A549 (cell line): ENCODE measurements at regions not wholly inside any gene's neighbourhood (a gene's known extent, or its start where the extent isn't known, plus 50 kb on each side); places are given as distances from the start of the nearest gene placed in this dataset.

ENCODE experiments used
- CTCF ChIP-seq: fragments of >200 bp; sonication (Bioruptor Twin); formaldehyde crosslinking; IDR thresholded peaks from 3 replicates; pipeline ENCODE4 v1.5.1; 2016
- EHMT2 ChIP-seq: fragments of 200-600 bp; sonication (generic); IDR thresholded peaks from 2 replicates; pipeline ENCODE4 v1.6.1; 2016; ENCODE audit warnings: antibody characterized with exemption, low read depth, mild to moderate bottlenecking, moderate library complexity
- MAFK ChIP-seq: fragments of 450-650 bp; IDR thresholded peaks from 2 replicates; pipeline ENCODE4 v1.6.1; 2014; ENCODE audit not compliant: partially characterized antibody
- POLR2A ChIP-seq: IDR thresholded peaks from 2 replicates; pipeline ENCODE4 v1.6.1; 2012; ENCODE audit warnings: mild to moderate bottlenecking, low read length
- POLR2AphosphoS2 ChIP-seq: conservative IDR thresholded peaks from 2 replicates; pipeline ENCODE4 v1.6.1; 2012; ENCODE audit warnings: low read length, improper control_type of control experiment, inconsistent platforms
- REST ChIP-seq: fragments of 200-600 bp; sonication (generic); IDR thresholded peaks from 2 replicates; pipeline ENCODE4 v1.6.1; 2016; ENCODE audit warnings: antibody characterized with exemption, mild to moderate bottlenecking, moderate library complexity

- no peak for TF ChIP-seq EHMT2
- no peak for TF ChIP-seq POLR2A
- TF ChIP-seq CTCF = no peak
- TF ChIP-seq POLR2AphosphoS2 = no peak
- TF ChIP-seq MAFK = no peak
- no peak for TF ChIP-seq REST
Measured at GRCh38 chrX:87388381-87388780, 129.2 kb upstream of the KLHL4 start.
